HL-60/S4 (cell line): ENCODE measurements at regions not wholly inside any gene's neighbourhood (a gene's known extent, or its start where the extent isn't known, plus 50 kb on each side); places are given as distances from the start of the nearest gene placed in this dataset.

Experiments
- in situ Hi-C: fragments of 300-500 bp; cut with MboI; formaldehyde crosslinking; loops from 2 replicates; pipeline ENCODE4 v1.14.3; 2022; ENCODE audit warnings: low sequenced_read_pairs

- in situ Hi-C loops: no loop called here
These were observed 245.9 kb downstream of the TFCP2L1 start for GRCh38 chr2:121038891-121039616.

GRCh38 chr2:121039679-121040078, 245.3 kb downstream of the TFCP2L1 start:
- in situ Hi-C loops: no loop called here

- in situ Hi-C loops: no loop called here
These were observed 243.5 kb downstream of the TFCP2L1 start for GRCh38 chr2:121041516-121041915.

- in situ Hi-C loops: no loop called here
These were observed 241.8 kb downstream of the TFCP2L1 start for GRCh38 chr2:121043061-121043826.

GRCh38 chr2:121043827-121044222, 241.2 kb downstream of the TFCP2L1 start:
- in situ Hi-C loops: no loop called here

- in situ Hi-C loops: no loop called here
These were observed 240.6 kb downstream of the TFCP2L1 start for GRCh38 chr2:121044412-121044811.

GRCh38 chr2:121045245-121045644, 239.8 kb downstream of the TFCP2L1 start:
- in situ Hi-C loops: no loop called here

- in situ Hi-C loops: no loop called here
These were observed 238.7 kb downstream of the TFCP2L1 start for GRCh38 chr2:121046335-121046734.

- in situ Hi-C loops: no loop called here
These were observed 237.6 kb downstream of the TFCP2L1 start for GRCh38 chr2:121047383-121047782.

- in situ Hi-C loops: no loop called here
These were observed 235.9 kb downstream of the TFCP2L1 start for GRCh38 chr2:121049131-121049530.

GRCh38 chr2:121049950-121050585, 234.9 kb downstream of the TFCP2L1 start:
- in situ Hi-C loops: no loop called here

GRCh38 chr2:121051311-121051710, 233.7 kb downstream of the TFCP2L1 start:
- in situ Hi-C loops: no loop called here

GRCh38 chr2:121052023-121052422, 233.0 kb downstream of the TFCP2L1 start:
- in situ Hi-C loops: no loop called here

- in situ Hi-C loops: no loop called here
These were observed 232.5 kb downstream of the TFCP2L1 start for GRCh38 chr2:121052521-121052920.

GRCh38 chr2:121055088-121055487, 229.9 kb downstream of the TFCP2L1 start:
- in situ Hi-C loops: no loop called here

- in situ Hi-C loops: no loop called here
These were observed 229.5 kb downstream of the TFCP2L1 start for GRCh38 chr2:121055501-121055900.

GRCh38 chr2:121058852-121059558, 226.0 kb downstream of the TFCP2L1 start:
- in situ Hi-C loops: no loop called here

- in situ Hi-C loops: no loop called here
These were observed 225.1 kb downstream of the TFCP2L1 start for GRCh38 chr2:121059651-121060649.

- in situ Hi-C loops: no loop called here
These were observed 223.4 kb downstream of the TFCP2L1 start for GRCh38 chr2:121061633-121062032.

- in situ Hi-C loops: no loop called here
These were observed 221.5 kb downstream of the TFCP2L1 start for GRCh38 chr2:121063471-121063870.
